Hepatocyte (in vitro differentiated cells): ENCODE measurements at regions not wholly inside any gene's neighbourhood (a gene's known extent, or its start where the extent isn't known, plus 50 kb on each side); places are given as distances from the start of the nearest gene placed in this dataset.

Experiments
- DNase-seq: peaks from one replicate; pipeline ENCODE4 v3.0.0-alpha.2; 2016; ENCODE audit warnings: low spot score
- H2AFZ ChIP-seq: fragments of 200-600 bp; sonication (generic); 2 replicates; pipeline ENCODE4 v1.6.0; 2016; ENCODE audit warnings: antibody characterized with exemption, mild to moderate bottlenecking
- H3K27ac ChIP-seq: fragments of 200-600 bp; sonication (generic); 2 replicates; pipeline ENCODE4 v1.5.1; 2016; ENCODE audit warnings: mild to moderate bottlenecking
- H3K27me3 ChIP-seq: fragments of 200-600 bp; sonication (generic); 2 replicates; pipeline ENCODE4 v1.6.1; 2016
- H3K36me3 ChIP-seq: fragments of 200-600 bp; sonication (generic); replicated peaks from 2 replicates; pipeline ENCODE4 v1.5.1; 2016; ENCODE audit warnings: low read depth; ENCODE audit not compliant: insufficient read depth
- H3K4me1 ChIP-seq: fragments of 200-600 bp; sonication (generic); 2 replicates; pipeline ENCODE4 v1.5.1; 2016; ENCODE audit warnings: mild to moderate bottlenecking, moderate library complexity; ENCODE audit not compliant: insufficient read depth
- H3K4me2 ChIP-seq: fragments of 200-600 bp; sonication (generic); 2 replicates; pipeline ENCODE4 v1.6.0; 2016
- H3K4me3 ChIP-seq: fragments of 200-600 bp; sonication (generic); 2 replicates; pipeline ENCODE4 v1.5.1; 2016; ENCODE audit warnings: mild to moderate bottlenecking
- H3K79me2 ChIP-seq: fragments of 200-600 bp; sonication (generic); 2 replicates; pipeline ENCODE4 v1.6.0; 2017; ENCODE audit warnings: mild to moderate bottlenecking
- H3K9me2 ChIP-seq: fragments of 200-600 bp; sonication (generic); replicated peaks from 2 replicates; pipeline ENCODE4 v1.6.0; 2017; ENCODE audit warnings: mild to moderate bottlenecking; ENCODE audit not compliant: insufficient read depth
- H3K9me3 ChIP-seq: fragments of 200-600 bp; sonication (generic); 2 replicates; pipeline ENCODE4 v1.5.1; 2016; ENCODE audit warnings: low read depth, mild to moderate bottlenecking
- H4K20me1 ChIP-seq: fragments of 200-600 bp; sonication (generic); 2 replicates; pipeline ENCODE4 v1.6.0; 2016; ENCODE audit warnings: mild to moderate bottlenecking; ENCODE audit not compliant: insufficient read depth, poor library complexity, severe bottlenecking
- CTCF ChIP-seq: fragments of 200-600 bp; sonication (generic); IDR thresholded peaks from 2 replicates; pipeline ENCODE4 v1.5.1; 2016; ENCODE audit warnings: antibody characterized with exemption, mild to moderate bottlenecking; ENCODE audit not compliant: poor library complexity
- EZH2 ChIP-seq: fragments of 200-600 bp; sonication (generic); IDR thresholded peaks from 2 replicates; pipeline ENCODE4 v1.6.1; 2016; ENCODE audit warnings: antibody characterized with exemption, mild to moderate bottlenecking, borderline replicate concordance
- EZH2phosphoT487 ChIP-seq: fragments of 200-600 bp; sonication (generic); IDR thresholded peaks from one replicate; pipeline ENCODE4 v1.6.1; 2018; ENCODE audit warnings: antibody characterized with exemption, mild to moderate bottlenecking, low read depth, moderate library complexity; ENCODE audit not compliant: unreplicated experiment, severe bottlenecking
- WGBS: methylation state at CpG from one replicate; pipeline ENCODE4 v1.1.6; 2016; ENCODE audit warnings: low lambda C conversion rate; ENCODE audit errors: missing lambda C conversion rate; 5-methylcytosine and 5-hydroxymethylcytosine counted together

GRCh38 chr1:98077691-98078090 is 156.9 kb upstream of the DPYD start:
- TF ChIP-seq EZH2 = no peak
- TF ChIP-seq EZH2phosphoT487 = no peak
- no peak for TF ChIP-seq CTCF
- Histone ChIP-seq H2AFZ (no peak overlapping the region), H3K9me2 (no peaks in the 10 kb centered on the region), H3K4me1 (no peaks in the 10 kb centered on the region), H3K79me2 (no peaks in the 10 kb centered on the region), H3K4me3 (no peak overlapping the region), H3K27ac (no peak overlapping the region), H3K27me3 (no peaks in the 10 kb centered on the region), H3K9me3 (no peaks in the 10 kb centered on the region), H4K20me1 (no peaks in the 10 kb centered on the region), H3K36me3 (no peaks in the 10 kb centered on the region), H3K4me2 (no peak overlapping the region)
- DNase-seq = no peak
- WGBS = 88% methylated on average over 2 of the region's 2 CpGs

- no peaks in the 10 kb centered on the region for H3K27me3 ChIP-seq
- no peak overlapping the region for H3K27ac ChIP-seq
- no peak overlapping the region for H2AFZ ChIP-seq
- no peaks in the 10 kb centered on the region for H3K4me1 ChIP-seq
- H3K4me2 ChIP-seq = no peak overlapping the region
- no peaks in the 10 kb centered on the region for H3K79me2 ChIP-seq
- 96% methylated on average over 1 of the region's 1 CpG for WGBS
- no peaks in the 10 kb centered on the region for H3K9me2 ChIP-seq
- no peaks in the 10 kb centered on the region for H3K36me3 ChIP-seq
- no peak for DNase-seq
- no peaks in the 10 kb centered on the region for H3K9me3 ChIP-seq
- no peaks in the 10 kb centered on the region for H4K20me1 ChIP-seq
- TF ChIP-seq CTCF (no peak), EZH2phosphoT487 (no peak)
- H3K4me3 ChIP-seq = no peak overlapping the region
These were observed 154.8 kb upstream of the DPYD start for GRCh38 chr1:98075626-98076025.

GRCh38 chr1:98073823-98074222 is 153.0 kb upstream of the DPYD start:
- Histone ChIP-seq H3K4me3 (no peak overlapping the region), H3K36me3 (no peaks in the 10 kb centered on the region), H2AFZ (no peak overlapping the region), H3K4me1 (no peaks in the 10 kb centered on the region), H3K9me2 (no peaks in the 10 kb centered on the region), H3K9me3 (no peaks in the 10 kb centered on the region), H3K79me2 (no peaks in the 10 kb centered on the region), H4K20me1 (no peaks in the 10 kb centered on the region), H3K4me2 (no peak overlapping the region), H3K27me3 (no peaks in the 10 kb centered on the region), H3K27ac (no peak overlapping the region)
- DNase-seq = no peak
- TF ChIP-seq EZH2phosphoT487 (no peak), CTCF (no peak), EZH2 (no peak)
- 93% methylated on average over 3 of the region's 3 CpGs for WGBS

- no peaks in the 10 kb centered on the region for H4K20me1 ChIP-seq
- no peak overlapping the region for H3K4me2 ChIP-seq
- H3K4me1 ChIP-seq = no peaks in the 10 kb centered on the region
- no peak overlapping the region for H3K27ac ChIP-seq
- H3K36me3 ChIP-seq = no peaks in the 10 kb centered on the region
- 99% methylated on average over 3 of the region's 3 CpGs for WGBS
- H3K9me3 ChIP-seq = no peaks in the 10 kb centered on the region
- H3K79me2 ChIP-seq = no peaks in the 10 kb centered on the region
- H3K9me2 ChIP-seq = no peaks in the 10 kb centered on the region
- no peaks in the 10 kb centered on the region for H3K27me3 ChIP-seq
- no peak overlapping the region for H2AFZ ChIP-seq
- DNase-seq = no peak
- TF ChIP-seq EZH2 = no peak
- TF ChIP-seq CTCF = no peak
- H3K4me3 ChIP-seq = no peak overlapping the region
These were observed 152.3 kb upstream of the DPYD start for GRCh38 chr1:98073106-98073505.
